ENCODE measurements at regions not wholly inside any gene's neighbourhood (a gene's known extent, or its start where the extent isn't known, plus 50 kb on each side); places are given as distances from the start of the nearest gene placed in this dataset.

- no peak for DNase-seq
Observed at GRCh38 chr18:10009321-10010144, 95.7 kb downstream of the VAPA start.

- DNase-seq: peak in 1 of 2 donors; percentile 86
Observed at GRCh38 chr18:10010611-10011015, 96.8 kb downstream of the VAPA start.

GRCh38 chr18:10011061-10011460 lies 97.2 kb downstream of the VAPA start:
- DNase-seq: no peak

GRCh38 chr18:10011751-10012150 lies 97.9 kb downstream of the VAPA start:
- DNase-seq: no peak

GRCh38 chr18:10012526-10012925 lies 98.7 kb downstream of the VAPA start:
- DNase-seq: no peak

GRCh38 chr18:10013621-10014543 lies 100.1 kb downstream of the VAPA start:
- no peak for DNase-seq

- DNase-seq: no peak
Observed at GRCh38 chr18:10015288-10015701, 101.5 kb downstream of the VAPA start.

- no peak for DNase-seq
Observed at GRCh38 chr18:10015941-10016819, 102.4 kb downstream of the VAPA start.

- DNase-seq: no peak
Observed at GRCh38 chr18:10017043-10017442, 103.2 kb downstream of the VAPA start.

GRCh38 chr18:10018289-10018688 lies 104.5 kb downstream of the VAPA start:
- DNase-seq: no peak

- DNase-seq: no peak
Observed at GRCh38 chr18:10020171-10020570, 106.4 kb downstream of the VAPA start.

- no peak for DNase-seq
Observed at GRCh38 chr18:10022365-10022764, 108.5 kb downstream of the VAPA start.

- peak in 1 of 2 donors; percentile 57 for DNase-seq
Observed at GRCh38 chr18:10023853-10024570, 110.2 kb downstream of the VAPA start.

- no peak for DNase-seq
Observed at GRCh38 chr18:10025711-10026670, 112.2 kb downstream of the VAPA start.

GRCh38 chr18:10027031-10027430 lies 113.2 kb downstream of the VAPA start:
- no peak for DNase-seq

- DNase-seq: no peak
Observed at GRCh38 chr18:10027461-10027860, 113.6 kb downstream of the VAPA start.

GRCh38 chr18:10029711-10030110 lies 115.9 kb downstream of the VAPA start:
- no peak for DNase-seq

GRCh38 chr18:10030816-10031541 lies 117.2 kb downstream of the VAPA start:
- DNase-seq: no peak
